HG02763 (cell line): ENCODE measurements at regions not wholly inside any gene's neighbourhood (a gene's known extent, or its start where the extent isn't known, plus 50 kb on each side); places are given as distances from the start of the nearest gene placed in this dataset.

Source experiments
- ATAC-seq: cut with Tn5 transposase; IDR thresholded peaks from one replicate; pipeline ENCODE4 v1.9.1; 2021; ENCODE audit warnings: mild to moderate bottlenecking, moderate library complexity; ENCODE audit not compliant: unreplicated experiment

GRCh38 chr9:1653282-1653681 is 361.9 kb upstream of the SMARCA2 start:
- no peak for ATAC-seq

DNA sequence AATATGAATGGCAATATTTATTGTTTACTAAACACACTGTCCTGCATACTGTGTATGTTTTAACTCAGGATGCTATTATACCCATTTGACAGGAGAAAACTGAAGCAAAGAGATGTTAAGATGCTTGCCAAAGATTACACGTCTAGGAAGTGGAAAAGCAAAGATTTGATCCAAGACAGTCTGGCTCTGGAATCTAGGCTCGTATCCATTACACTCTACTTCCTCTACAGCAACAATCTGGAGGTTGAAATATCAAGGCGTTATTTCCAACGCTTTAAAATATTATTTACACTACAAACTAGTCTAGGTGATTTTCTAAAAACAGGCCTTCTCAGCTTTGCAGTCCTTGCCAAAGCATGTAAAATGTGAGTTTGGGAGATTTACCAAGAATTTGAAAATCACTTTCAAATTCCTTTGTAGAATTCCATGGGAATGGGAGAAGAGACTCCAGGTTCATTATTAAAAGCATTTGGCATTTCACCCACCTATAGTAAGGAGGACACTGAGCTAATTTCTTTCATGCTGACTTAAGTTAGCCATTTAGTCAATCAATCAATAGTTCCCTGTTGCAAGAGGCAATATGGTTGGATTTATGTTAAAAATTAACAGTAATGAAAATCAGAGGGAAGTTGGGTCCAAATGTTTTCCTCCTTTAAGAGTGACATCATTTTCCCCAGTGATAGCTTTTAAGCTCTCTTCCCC is 356.3 kb upstream of the SMARCA2 start:
- no peak for ATAC-seq

GRCh38 chr9:1659363-1659690 is 355.8 kb upstream of the SMARCA2 start:
- ATAC-seq, result no peak

- ATAC-seq, result no peak
Observed at GRCh38 chr9:1668441-1668840, 346.7 kb upstream of the SMARCA2 start.

- no peak for ATAC-seq
Observed at GRCh38 chr9:1673300-1673699, 341.8 kb upstream of the SMARCA2 start.

GRCh38 chr9:1676771-1677170 is 338.4 kb upstream of the SMARCA2 start:
- no peak for ATAC-seq

DNA sequence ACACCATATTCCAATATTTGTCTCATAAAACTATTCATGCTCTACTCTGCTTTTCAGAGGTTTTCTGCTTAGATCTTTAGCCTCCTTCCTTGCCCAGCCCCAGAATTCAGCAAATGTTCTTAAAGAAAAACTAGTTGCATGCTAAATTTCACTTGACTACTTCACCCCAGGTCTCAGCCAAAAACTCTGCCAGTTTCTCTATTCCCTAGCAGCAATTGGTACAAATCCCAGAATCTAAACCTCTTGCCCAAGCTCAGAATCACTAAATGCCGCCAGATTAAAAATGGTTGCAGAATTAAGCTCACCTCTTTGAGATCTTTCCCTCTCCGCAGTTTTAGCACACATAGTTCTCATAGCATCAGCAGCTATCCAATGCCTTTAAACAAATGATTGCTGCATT is 331.2 kb upstream of the SMARCA2 start:
- ATAC-seq, result no peak

GRCh38 chr9:1698991-1699390 is 316.2 kb upstream of the SMARCA2 start:
- ATAC-seq, result no peak

DNA sequence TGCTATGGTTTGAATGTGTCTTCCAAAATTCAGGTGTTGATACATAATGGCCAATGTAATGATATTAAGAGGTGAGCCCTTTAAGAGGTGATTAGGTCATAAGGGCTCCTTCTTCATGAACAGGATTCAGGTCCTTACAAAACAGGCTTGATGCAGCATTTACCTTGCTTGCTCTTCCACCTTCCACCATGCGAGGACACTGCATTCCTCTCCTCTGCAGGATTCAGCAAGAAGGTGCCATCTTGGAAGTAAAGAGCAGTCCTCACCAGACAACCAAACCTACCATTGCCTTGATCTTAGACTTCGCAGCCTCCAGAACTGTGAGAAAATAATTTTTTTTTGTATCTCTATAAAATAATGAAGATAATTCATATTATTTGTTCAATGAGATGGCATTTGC is 314.0 kb upstream of the SMARCA2 start:
- ATAC-seq, result no peak

GRCh38 chr9:1702701-1703100 is 312.4 kb upstream of the SMARCA2 start:
- ATAC-seq, result no peak

GRCh38 chr9:1707291-1707690 is 307.9 kb upstream of the SMARCA2 start:
- no peak for ATAC-seq

- no peak for ATAC-seq
Observed at GRCh38 chr9:1708219-1708618, 306.9 kb upstream of the SMARCA2 start.

- ATAC-seq, result no peak
Observed at GRCh38 chr9:1709347-1709746, 305.8 kb upstream of the SMARCA2 start.

DNA sequence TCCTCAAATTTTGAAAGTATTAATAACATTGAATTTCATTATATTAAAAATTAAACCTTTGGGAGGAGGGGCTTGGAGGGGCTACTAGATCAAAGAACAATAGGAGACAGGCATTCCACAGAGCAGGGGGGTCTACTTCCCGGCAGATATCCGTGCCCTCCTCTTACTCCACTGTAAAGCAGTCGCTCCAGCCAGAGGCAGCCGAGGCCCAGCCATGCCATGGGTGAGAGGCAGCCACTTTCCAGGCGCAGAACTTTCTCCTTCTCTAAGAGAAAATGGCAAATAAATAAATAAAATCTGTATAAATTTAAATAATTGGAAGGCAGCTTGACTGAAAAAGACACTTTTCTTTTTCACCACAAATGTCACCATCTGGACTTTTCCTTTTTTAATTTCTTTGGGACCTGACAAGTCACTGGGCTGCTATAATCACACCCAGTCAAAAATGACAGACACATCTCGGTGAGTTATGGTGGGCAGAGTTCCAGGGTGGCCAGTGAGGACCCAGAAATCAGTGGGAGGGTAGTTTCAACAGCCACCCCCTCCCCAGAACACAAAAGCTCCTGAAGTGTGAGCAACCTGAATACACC is 302.2 kb upstream of the SMARCA2 start:
- ATAC-seq, result no peak

- no peak for ATAC-seq
Observed at GRCh38 chr9:1713841-1714240, 301.3 kb upstream of the SMARCA2 start.

DNA sequence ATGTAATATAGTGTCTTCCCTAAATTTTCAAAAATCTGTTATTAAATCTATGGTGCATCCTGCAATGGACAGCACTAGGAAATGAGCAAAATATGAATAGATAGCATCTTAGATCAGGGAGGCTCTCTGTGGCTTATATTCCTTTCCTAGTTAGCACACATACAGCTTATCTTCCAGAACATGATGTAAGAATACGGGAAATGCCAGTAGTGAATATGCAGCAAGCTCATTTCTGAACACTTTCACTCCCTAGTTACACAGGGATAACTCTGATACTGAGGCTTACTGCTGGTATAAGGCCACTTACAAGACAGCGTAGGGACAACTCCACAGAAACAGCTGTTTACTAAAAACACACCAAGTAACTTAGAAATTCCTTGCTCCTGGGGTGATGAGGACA is 297.3 kb upstream of the SMARCA2 start:
- no peak for ATAC-seq

DNA sequence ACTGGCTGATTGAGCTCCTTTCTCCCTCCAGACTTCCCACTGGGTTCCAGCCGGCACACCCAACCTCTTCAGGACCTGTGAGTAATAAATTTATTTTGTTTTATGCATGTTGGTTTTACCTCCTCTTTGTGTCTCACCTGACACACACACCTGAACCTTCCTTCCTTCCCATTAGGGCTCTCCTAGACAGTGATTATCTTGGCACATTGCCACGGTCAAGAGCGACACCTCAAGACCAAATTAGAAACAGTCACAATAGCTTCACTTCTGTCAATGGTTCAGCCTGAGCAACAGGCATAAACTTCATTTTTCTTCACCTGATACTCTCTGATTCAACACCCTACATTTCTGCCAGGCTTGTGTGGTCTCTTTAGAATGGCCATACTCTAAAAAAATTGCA is 296.3 kb upstream of the SMARCA2 start:
- ATAC-seq, result no peak

GRCh38 chr9:1721196-1721595 is 294.0 kb upstream of the SMARCA2 start:
- no peak for ATAC-seq

DNA sequence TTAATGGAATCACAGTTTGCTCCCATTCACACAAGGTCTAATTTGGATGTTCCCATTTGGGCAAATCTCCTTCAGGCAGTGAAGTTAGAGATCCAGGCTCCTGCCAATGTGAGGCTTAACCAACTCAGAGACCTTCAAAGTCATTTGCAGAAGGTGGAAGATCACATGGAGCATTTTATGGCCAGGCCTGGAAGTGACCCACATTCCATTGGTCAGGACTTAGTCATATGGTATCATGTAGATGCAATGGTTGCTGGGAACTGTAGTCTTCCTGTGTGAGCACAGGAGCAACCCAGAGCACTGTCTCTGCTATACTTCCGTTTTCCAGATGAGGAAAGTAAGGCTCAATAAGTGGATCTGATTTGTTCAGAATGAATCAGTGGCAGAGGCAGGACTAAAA is 292.7 kb upstream of the SMARCA2 start:
- no peak for ATAC-seq

DNA sequence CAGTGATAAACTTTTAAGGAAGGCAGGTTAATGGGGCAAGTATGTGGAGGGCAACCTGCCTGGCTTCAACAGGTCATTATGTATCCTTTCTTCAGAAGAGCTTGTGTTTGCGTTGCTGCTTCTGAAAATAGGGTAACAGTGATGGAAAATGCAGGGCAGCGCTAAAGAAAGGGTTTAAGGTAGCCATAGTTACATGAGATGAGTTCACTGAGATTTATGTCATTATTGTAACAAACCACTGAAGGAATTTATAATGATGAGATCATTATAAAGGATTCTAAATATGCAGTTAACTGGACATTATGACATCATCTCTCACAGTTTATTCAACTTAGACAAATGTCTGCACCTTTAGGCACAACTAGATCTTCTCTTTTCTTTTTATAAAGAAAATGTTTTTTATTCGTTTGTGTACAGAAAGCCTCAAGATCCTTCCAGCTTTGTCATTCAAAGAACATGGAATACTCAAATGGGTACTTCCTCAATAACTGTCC is 291.6 kb upstream of the SMARCA2 start:
- no peak for ATAC-seq

DNA sequence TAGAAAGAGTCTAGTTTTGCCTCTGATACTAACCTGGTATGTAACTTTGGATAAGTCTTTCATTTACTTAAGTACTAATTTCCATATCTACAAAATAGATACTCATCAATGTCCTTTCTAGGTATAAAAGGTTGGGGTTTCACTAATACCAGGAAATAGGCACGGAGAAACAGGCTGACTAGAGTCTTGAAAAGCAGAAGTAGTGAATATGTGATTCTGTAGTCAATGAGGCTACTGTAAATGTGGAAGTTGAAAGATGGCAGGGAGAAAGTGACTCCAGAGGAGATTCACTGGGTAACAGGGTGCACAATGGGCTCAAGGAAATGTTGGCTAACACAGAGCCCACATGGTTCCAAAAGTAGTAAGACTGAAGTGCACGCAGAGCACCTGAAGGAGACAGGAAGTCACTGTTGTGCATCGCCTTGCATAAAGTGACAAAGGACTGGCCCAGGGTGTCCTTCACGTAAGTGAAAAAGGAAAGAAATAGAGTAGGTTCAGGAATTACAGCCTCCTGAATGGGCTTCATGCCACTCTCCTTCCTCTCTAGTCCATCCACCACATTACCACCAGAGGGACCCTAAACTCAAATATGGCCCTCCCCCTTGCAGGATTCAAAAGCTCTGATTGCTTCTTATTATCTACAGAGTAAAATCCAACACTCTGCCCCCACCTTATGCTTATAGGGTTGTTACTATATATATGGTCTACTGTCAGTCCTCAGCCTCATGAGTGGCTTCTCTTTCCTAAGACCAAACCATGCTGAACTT is 288.0 kb upstream of the SMARCA2 start:
- no peak for ATAC-seq

- no peak for ATAC-seq
Observed at GRCh38 chr9:1729631-1730030, 285.5 kb upstream of the SMARCA2 start.
